Activated CD4-positive, alpha-beta T cell treated with anti-CD3 and anti-CD28 coated beads, Interleukin-2, Interleukin-6, amounts not matched to agents 100 ng/mL and 50 ng/mL, durations not matched to agents 16 hours and 8 hours (primary cell): ENCODE measurements at regions not wholly inside any gene's neighbourhood (a gene's known extent, or its start where the extent isn't known, plus 50 kb on each side); places are given as distances from the start of the nearest gene placed in this dataset.
A peak's percentile ranks its signal among the peaks of the same experiment; 100 is the strongest.

ENCODE experiments used
- DNase-seq: peaks from one replicate; pipeline ENCODE4 v3.0.0-alpha.2; 2020

DNA sequence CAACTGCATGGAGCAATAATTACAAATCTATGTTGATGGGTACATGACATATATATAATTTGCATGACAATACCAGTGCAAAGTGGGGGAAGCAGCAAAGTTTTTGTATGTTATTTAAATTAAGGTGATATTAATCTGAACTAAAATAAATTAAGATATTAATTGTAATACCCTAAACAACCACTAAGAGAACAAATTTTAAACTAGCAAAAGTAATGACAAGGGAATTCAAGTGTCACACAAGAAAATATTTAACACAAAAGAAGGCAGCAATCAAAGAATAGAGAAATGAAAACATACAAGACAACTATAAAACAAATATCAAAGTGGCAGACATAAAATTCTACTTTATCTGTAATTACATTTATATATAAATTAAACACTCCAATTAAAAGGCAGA, 2003.4 kb downstream of the MAT2B start:
- no peak for DNase-seq

DNA sequence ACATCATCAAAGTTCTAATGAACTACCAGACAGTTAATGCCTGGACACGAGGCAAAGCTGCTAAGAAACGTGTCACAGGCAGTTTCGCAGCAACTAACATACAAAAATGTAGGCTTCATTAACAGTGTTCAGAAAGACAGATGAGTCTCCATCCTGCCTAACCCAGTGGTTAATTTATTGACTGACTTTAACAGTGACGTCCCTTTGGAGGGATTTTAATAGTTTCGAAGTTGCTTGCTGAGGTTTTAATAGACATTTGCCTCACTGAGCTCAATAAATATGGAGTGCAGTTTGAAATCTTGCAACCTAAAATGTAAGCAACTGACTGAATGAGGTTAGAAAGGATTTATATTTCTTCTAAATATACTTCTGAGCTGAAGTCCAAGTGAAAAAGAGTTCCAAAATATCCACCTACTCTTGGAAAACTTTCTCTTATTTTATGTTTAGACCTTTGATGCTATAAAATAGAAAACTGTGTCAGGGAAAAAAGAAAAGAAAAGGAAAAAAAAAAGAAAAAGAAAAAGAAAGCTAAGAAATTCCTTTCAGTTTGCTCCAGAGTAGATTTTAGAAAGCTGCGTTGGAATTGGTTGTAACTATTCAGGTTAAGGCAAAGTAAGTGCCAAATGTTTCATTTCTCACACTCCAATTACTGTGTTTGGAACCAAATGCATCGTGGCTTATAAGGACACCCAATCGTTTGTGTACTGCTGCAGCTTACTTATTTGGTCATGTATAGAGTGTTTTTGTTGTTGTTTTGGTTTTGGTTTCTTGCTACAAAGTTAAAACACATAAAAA, 2016.6 kb downstream of the MAT2B start:
- no peak for DNase-seq

DNA sequence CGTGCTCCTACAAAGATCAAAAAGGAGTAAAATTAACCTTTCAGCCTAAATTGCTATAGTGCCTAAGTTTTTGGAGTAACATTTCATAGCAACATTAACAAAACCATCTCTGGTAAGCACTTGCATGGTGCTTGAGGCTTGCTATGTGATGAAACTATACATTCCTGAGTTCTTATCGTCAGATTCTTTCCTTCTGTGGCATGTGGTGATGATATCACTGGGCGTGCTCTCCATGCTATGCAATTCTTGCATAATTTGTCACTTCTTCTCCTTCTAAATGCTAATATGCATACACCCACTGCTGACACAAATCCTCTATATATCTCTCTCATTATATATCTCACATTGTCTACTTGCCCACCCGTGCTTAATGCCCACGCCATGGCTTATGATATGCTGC, 2019.9 kb downstream of the MAT2B start:
- DNase-seq, result no peak

DNA sequence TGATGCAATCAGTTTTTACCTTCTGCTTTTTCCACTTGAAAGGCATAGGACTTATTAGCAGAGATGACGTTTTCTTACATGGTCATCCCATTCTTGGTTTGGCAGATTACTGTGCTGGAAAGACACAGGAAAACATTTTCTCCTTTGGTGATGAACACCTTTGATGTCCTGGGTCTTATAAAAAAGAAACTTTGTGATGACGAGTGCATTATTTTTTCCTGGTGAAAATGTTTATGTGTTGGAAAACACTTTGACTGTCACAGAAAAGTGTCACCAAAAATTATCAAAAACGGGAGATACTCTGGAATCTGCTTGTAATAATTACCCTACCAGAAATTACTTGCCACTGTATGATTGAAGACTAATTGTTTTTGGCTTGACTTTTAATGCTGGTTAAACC, 2020.9 kb downstream of the MAT2B start:
- no peak for DNase-seq

DNA sequence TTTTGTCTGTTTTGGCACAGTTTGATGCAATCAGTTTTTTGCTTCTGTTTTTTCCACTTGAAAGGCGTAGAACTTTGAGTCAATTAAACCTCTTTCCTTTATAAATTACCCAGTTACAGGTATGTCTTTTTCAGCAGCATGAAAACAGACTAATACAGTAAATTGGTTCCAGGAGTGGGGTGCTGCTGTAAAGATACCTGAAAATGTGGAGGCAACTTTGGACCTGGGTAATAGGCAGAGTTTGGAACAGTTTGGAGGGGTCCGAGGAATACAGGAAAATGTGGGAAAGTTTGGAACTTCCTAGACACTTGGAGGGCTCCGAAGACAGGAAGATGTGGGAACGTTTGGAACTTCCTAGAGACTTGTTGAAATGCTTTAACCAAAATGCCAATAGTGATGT, 2022.2 kb downstream of the MAT2B start:
- no peak for DNase-seq

DNA sequence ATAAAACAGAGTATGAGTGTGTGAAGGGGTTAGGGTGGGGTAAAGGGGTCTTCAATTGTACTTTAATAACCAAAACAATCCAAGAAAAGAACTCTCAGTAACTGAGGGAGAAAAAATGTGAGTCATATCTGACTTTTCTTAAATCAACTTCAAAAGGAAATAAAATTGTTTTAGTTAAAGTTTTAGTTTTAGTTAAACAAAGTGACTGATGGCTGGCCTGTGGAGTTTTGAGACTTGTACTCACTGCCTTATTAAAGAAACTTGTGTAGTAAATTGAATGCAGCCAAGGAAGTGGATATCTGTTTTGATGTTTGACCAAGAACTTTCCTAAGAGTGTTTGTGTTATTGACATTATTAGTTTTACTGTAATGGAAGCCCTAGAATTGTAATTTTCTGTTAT, 2032.6 kb downstream of the MAT2B start:
- no peak for DNase-seq

DNA sequence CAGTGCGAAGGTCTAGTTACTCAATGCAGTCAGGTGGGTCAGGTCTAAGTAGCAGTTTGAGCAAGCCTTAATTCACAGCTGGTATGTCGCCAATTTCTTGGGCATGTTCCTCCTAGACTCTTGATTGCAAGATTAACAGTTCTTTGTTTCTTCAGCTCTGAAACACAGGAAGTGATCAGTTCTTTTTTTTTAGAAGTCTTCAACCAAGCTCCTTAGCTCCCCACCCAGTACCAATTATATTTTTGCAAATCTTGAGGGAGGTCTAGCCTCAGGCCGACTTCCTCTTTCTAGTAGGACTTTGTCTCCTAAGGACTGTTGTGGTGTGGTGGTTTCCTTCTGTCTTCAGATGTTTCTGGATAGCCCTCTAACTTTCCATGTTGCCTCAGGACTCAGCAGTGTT, 2054.2 kb downstream of the MAT2B start:
- DNase-seq, result no peak

DNA sequence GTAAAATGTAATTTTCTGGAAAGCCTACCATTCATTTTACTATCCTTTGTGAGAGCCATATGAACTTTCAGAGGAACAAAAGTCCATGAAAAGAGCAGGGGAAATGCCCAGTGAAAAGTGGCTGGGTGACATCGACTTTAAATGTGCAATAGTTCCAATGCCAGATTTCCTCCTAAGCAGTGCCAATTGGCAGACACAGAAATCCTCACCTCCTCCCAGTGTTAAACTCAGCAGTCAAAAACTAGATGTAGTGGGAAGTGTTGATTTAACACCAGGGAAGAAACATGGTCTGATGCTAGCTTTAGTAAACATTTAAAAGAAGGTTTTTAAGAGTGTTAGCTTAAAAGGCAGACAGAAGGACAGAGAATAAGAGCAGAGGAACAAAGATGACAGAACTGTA, 2055.2 kb downstream of the MAT2B start:
- no peak for DNase-seq

DNA sequence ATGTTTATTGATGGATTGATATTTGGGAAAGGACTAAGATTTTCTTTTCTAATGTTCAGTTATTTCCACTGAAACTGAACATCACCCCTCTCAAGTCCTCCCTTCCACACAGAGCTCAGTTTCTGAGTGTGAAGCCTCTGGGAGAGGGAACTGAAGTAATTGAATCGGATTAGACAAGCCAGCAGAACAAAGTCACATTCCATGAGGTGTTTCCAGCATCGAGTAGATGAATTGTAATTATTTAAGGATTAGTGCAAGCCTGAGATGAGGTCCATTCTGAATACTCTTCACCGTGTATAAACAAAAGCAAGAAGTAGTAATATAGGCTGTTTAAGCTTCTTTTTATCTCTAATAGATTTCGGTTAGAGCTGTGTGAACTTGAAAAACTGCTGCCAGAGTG, 2060.5 kb downstream of the MAT2B start:
- DNase-seq, result no peak

DNA sequence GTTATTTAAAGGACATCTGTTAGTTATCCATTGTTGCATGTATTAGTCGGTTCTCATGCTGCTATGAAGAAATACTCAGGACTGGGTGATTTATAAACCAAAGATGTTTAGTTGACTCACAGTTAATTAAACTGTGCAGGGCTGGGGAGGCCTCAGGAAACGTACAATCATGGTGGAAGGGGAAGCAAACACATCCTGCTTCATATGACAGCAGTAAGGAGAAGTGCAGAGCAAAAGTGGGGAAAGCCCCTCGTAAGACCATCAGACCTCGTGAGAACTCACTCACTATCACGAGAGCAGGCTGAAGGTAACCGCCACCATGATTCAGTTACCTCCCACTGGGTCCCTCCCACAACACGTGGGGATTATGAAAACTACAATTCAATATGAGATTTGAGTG, 2064.1 kb downstream of the MAT2B start:
- DNase-seq, result no peak

DNA sequence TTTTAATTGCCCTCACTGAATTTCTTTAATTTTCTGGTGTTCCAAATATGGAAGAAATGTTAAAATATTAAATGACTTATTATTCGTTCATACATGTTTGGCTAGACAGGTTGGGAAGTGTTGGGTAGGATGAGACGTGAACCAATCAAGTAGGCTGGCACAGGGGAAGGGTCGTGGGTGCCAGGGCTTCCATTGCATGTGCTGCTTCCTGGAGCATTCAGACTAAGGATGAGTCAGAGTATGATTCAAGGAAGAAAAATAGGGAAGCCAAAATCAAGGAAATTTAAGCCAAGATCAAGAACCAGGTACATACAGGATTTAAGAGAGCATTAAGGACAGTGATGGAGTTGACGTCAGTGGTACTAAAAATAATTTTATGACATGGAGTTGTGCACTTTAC, 2068.0 kb downstream of the MAT2B start:
- DNase-seq, result no peak

DNA sequence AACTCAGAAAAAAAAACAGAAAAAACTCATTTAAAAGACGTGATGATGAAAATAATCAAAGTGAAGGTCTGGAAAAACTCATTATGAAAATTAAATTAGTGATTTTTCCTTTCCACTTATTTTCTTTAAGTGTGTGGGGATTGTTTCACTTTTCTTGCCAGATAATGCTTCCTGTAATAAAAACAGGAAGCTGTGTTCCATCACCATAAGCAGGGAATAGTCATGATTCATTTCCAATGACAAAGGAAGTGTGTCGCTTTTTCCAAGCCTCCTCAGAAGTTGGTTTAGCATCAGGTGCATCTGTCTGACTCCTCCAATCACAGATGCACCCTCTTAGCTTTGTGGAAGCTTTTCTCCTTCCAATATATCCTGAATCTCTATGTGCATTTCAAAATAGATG, 2068.7 kb downstream of the MAT2B start:
- DNase-seq, result no peak

DNA sequence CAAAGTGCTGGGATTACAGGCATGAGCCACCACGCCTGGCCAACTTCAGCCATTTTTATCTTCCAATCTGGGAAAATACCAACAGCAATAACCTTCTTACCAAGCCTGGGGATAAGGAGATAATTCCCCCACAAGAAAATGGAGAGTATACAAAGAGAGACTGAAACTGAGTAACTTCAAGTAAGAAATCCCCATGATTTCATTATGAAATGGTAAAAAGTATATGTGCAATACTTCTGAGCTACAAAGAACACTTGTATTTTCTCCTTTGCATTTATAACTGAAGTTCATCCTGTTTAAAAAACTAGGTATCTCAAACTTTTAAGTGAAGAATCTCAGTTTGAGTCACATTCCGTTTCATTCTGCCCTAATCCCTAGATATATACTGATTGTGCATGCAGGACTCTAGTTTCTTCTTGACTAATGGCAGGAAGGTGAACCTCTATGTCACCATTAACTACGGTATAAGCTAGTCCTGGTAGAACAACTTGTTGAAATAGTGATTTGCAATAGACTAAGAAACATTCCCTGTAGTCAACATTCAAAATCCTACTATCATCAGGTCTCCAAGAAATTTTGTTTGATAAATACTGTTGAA, 2071.4 kb downstream of the MAT2B start:
- peak; percentile 14 for DNase-seq

DNA sequence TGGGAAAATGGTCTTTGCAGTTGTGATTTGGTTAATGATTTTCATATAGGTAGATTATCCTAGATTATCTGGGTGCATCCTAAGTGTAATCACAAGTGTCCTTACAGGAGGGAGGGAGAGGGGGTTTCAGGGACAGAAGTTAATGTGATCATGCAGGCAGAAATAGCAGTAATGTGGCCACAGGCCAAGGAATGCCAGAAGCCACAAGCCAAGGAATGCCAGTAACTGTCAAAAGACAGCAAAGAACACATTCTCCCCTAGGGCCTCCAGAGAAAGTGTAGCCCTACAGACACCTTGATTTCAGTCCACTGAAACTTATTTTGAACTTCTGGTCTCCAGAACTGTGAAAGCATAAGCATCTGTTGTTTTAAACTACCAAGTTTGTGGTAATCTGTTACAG, 2074.5 kb downstream of the MAT2B start:
- DNase-seq, result no peak

DNA sequence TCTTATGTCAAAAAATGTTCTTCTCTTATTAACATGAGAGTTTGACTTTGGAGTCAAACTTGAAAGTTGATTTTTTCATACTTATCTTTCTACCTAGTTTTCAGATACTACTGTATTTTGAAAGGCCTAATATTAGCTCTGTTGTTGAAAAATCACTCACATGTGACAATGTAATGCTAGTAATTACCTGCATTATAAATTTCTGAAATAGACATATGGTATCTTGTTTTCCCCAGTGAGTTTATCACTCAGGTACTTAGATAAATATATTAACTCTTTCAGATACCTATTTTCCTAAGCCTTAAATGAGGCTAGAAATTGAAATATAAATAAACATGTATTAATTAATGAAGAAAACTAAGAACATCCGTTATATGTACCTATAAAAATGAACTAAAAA, 2089.3 kb downstream of the MAT2B start:
- no peak for DNase-seq

DNA sequence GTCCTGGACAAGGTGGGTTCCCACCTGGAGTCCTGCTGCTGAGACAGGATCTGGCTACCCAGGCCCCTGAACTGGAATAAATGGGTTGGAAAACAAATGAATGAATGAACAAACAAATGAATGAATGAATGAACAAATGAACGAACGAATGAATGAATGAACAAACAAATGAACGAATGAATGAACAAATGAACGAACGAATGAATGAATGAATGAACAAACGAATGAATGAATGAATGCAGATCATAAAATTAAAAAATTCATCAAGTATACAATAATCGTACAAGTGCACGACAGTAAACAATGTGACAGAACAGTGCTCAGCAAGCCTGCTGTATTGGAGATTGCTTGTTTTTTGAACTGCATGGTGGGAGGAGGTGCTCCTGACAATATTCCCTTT, 2097.1 kb downstream of the MAT2B start:
- DNase-seq, result no peak

DNA sequence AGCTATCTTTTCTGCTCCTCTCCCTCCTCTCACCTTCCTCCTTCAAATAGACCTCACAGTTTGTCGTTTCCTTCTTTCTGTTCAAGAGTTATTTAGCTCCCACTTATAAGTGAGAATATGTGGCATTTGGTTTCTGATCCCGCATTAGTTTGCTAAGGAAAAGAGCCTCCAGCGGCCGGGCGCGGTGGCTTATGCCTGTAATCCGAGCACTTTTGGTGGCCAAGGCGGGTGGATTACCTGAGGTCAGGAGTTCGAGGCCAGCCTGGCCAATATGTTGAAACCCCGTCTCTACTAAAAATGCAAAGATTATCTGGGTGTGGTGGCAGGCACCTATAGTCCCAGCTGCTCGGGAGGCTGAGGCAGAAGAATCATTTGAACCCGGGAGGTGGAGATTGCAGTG, 2101.6 kb downstream of the MAT2B start:
- DNase-seq, result no peak

DNA sequence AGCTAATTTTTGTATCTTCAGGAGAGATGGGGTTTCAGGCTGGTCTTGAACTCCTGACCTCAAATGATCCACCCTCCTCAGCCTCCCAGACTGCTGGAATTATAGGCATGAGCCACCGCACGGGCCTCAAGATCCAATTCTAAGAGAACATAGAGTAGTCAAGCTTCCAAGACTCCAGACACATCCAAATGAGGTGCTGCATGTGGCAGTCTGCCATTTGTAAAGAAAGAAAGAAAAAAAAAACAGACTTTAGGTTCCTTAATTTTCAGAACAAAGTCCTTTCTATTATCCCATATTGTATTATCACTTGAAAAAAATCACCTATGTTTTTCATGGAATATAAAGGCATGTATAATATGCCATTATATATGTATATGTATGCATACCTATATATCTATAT, 2104.5 kb downstream of the MAT2B start:
- DNase-seq, result no peak

DNA sequence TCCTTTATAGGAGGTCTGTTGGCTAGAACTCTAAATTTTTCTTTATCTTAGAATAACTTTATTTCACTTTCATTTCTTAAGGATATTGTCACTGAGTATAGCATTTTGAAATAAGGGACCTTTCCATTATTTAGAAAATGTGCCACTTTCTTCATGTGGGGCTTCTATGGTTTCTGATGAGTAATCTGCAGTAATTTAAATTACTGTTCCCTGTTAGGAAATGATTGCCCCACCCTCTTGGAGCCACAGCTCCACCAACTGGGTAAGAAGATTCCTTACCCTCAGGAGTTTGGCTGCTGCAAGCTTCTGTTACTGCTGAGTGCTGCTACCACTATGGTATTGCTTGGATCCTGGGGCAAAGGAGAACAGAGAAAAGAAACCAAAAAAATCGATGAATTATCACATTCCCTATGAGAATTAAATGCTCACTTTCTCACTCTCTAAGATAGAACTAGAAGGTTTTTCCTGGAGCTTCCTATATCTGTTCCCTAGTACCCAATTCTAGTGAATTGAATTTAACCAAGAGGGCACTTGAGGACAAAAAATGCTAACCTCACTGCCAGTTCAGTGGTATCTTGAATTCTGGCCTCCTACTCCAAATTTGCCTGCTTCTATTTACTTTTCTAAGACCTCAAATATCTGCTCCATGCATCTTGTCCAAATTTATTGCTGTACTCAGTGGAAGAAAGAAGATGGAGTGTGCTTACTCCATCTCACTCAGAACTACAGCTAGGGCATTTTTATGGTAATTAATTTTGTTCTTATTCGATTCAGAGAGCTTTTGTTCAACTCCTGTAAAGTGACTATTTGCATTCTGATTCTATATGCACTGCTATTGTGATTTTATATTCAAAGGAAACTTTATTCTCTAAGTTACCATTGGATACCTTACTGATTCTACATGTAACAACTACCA, 2111.3 kb downstream of the MAT2B start:
- DNase-seq, result no peak

DNA sequence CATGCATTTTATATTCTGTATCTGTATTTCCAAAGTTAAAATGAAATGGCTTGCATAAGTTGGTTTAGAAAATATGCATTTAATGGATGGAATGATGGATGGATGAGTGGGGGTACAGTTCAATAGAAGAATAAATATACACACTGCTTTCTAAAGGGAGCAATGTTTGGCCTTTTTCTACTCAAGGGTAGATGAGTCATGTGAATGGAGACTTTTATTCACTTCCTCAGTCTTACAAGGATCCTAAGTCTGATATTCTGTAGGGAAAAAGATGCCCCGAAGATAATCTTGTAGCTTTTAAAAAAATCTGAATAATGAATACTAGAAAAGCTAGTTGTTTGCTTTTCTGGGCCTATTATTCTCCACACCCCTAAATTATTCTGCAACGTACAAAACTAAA, 2112.1 kb downstream of the MAT2B start:
- DNase-seq, result no peak

DNA sequence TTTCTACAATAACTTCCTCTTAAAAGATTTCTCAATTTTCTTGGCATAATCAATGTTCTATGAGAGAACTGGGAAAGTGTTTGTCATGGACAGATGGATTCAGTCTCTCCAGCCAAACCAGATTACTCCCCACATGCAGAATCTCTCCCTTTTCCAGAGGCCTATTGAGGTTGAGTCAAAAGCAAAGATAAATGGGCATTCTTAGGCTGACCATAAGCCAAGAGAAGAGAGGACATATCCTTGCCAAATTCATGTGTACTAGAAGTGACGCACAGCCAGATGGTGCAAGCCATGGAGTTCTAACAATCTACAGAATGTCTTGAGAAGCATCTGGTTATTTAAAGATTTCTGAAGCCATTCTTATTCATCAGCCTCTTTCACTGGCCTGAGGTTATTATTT, 2115.0 kb downstream of the MAT2B start:
- DNase-seq, result no peak

DNA sequence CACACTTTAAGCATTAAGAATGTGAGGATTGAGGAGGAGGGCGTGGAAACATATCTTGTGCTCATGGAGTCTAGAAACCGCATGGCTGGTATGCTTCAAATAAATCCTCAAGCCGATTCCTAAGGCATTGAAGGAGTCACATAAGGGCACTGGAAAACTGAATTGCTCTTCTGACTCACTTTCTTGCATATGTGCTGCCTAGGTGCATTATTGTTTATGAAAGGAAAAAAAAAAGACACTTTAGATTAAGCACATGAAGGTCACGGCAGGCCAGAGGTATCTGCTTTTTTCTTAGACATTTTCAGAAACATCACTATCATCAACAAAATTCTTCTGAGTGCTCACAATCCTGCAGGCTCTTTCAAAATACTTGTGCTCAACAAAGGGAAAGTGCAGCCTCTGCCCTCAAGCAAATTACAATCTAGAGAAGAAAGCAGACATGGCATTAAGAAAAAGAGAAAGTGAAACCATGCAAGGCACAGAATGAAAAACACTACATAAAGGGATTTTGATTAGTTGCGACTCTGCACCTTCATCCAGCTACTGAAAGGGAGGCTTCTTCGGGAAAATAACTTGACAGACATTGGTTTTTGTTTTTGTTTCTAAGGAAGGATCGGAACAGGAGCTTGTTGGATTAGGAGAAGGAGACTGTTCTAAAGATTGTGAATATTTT, 2117.6 kb downstream of the MAT2B start:
- DNase-seq, result no peak
